KMS-11 (cell line): ENCODE measurements at regions not wholly inside any gene's neighbourhood (a gene's known extent, or its start where the extent isn't known, plus 50 kb on each side); places are given as distances from the start of the nearest gene placed in this dataset.

Experiments used
- H2AFZ ChIP-seq: fragments of 200-600 bp; sonication (generic); 2 replicates; pipeline ENCODE4 v1.6.1; 2016; ENCODE audit warnings: antibody characterized with exemption, mixed run types, low read depth
- H3K27ac ChIP-seq: fragments of 200-600 bp; sonication (generic); 2 replicates; pipeline ENCODE4 v1.6.1; 2016; ENCODE audit warnings: mild to moderate bottlenecking, mixed run types
- H3K27me3 ChIP-seq: fragments of 200-600 bp; sonication (generic); 2 replicates; pipeline ENCODE4 v1.6.1; 2017; ENCODE audit warnings: mild to moderate bottlenecking, low read depth, mixed run types, moderate library complexity; ENCODE audit not compliant: insufficient read depth
- H3K36me3 ChIP-seq: fragments of 200-600 bp; sonication (generic); 2 replicates; pipeline ENCODE4 v1.6.1; 2017; ENCODE audit warnings: mild to moderate bottlenecking, mixed run types; ENCODE audit not compliant: insufficient read depth
- H3K4me1 ChIP-seq: fragments of 200-600 bp; sonication (generic); 2 replicates; pipeline ENCODE4 v1.6.1; 2016; ENCODE audit warnings: mild to moderate bottlenecking, low read depth, mixed run types; ENCODE audit not compliant: poor library complexity, severe bottlenecking
- H3K4me2 ChIP-seq: fragments of 200-600 bp; sonication (generic); 2 replicates; pipeline ENCODE4 v1.7.0; 2016; ENCODE audit warnings: mild to moderate bottlenecking, mixed run types
- H3K4me3 ChIP-seq: fragments of 200-600 bp; sonication (generic); IDR thresholded peaks from 2 replicates; pipeline ENCODE4 v1.6.1; 2017; ENCODE audit warnings: low read depth, low read length, mixed read lengths; ENCODE audit not compliant: insufficient read depth
- H3K79me2 ChIP-seq: fragments of 200-600 bp; sonication (generic); 2 replicates; pipeline ENCODE4 v1.6.1; 2016; ENCODE audit warnings: low read depth, mixed run types; ENCODE audit not compliant: insufficient read depth
- H3K9ac ChIP-seq: fragments of 200-600 bp; sonication (generic); 2 replicates; pipeline ENCODE4 v1.6.1; 2016; ENCODE audit warnings: mild to moderate bottlenecking, mixed run types
- H4K20me1 ChIP-seq: fragments of 200-600 bp; sonication (generic); 2 replicates; pipeline ENCODE4 v1.6.1; 2016; ENCODE audit warnings: mild to moderate bottlenecking, mixed run types; ENCODE audit not compliant: insufficient read depth
- CTCF ChIP-seq: fragments of 200-600 bp; sonication (generic); conservative IDR thresholded peaks from 2 replicates; pipeline ENCODE4 v1.6.1; 2017; ENCODE audit warnings: low read depth, mild to moderate bottlenecking, antibody characterized with exemption, low read length, moderate library complexity, mixed read lengths

DNA sequence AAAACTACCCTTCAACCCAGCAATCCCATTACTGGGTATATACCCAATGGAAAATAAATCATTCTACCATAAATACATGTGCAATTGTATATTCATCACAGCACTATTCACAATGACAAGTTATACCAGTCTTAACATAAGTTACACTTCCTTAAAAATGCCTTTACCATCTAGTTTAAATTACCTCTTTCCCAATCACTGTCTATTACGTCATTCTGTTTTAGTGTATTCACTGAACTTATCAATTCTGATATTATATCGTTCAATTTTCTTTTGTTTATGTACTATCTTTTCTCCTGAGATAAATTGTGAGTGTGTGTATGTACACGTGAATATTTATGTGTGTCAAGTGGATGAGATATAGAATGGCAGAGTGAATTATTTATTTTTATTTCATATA lies 1416.8 kb downstream of the OLFM4 start:
- Histone ChIP-seq H3K9ac (no peak overlapping the region), H3K36me3 (no peaks in the 10 kb centered on the region), H3K4me1 (no peaks in the 10 kb centered on the region), H4K20me1 (no peaks in the 10 kb centered on the region), H3K4me3 (no peak overlapping the region), H3K27ac (no peak overlapping the region), H3K27me3 (no peaks in the 10 kb centered on the region), H2AFZ (no peak overlapping the region), H3K79me2 (no peaks in the 10 kb centered on the region), H3K4me2 (no peak overlapping the region)
- no peak for TF ChIP-seq CTCF

DNA sequence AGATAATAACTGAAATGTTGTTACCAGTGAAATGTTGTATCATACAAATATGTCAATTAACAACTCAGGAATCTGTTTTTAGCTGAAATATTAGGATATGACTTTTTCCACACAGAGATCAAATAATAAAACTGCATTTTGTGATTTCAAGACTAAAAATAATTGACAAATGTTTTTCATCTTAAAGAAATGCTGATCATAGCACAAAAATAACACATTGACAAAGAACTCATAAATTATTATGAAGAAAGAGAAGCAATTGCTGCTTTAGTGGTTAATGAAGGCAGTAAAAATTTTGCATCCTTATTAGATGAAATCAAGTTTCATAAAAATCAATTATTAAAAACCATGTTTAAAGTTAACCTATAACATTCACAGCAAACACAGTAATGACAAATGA lies 1417.3 kb downstream of the OLFM4 start:
- Histone ChIP-seq H3K27ac (no peak overlapping the region), H3K9ac (no peak overlapping the region), H3K27me3 (no peaks in the 10 kb centered on the region), H3K4me3 (no peak overlapping the region), H3K4me1 (no peaks in the 10 kb centered on the region), H4K20me1 (no peaks in the 10 kb centered on the region), H2AFZ (no peak overlapping the region), H3K79me2 (no peaks in the 10 kb centered on the region), H3K4me2 (no peak overlapping the region), H3K36me3 (no peaks in the 10 kb centered on the region)
- TF ChIP-seq CTCF = no peak

GRCh38 chr13:54449922-54450321 lies 1421.3 kb downstream of the OLFM4 start:
- Histone ChIP-seq H3K27me3 (no peaks in the 10 kb centered on the region), H3K36me3 (no peaks in the 10 kb centered on the region), H3K27ac (no peak overlapping the region), H3K79me2 (no peaks in the 10 kb centered on the region), H3K4me3 (no peak overlapping the region), H3K4me2 (no peak overlapping the region), H2AFZ (no peak overlapping the region), H3K9ac (no peak overlapping the region), H4K20me1 (no peaks in the 10 kb centered on the region), H3K4me1 (no peaks in the 10 kb centered on the region)
- 0 out of 2 replicates have a peak, but pooled peaks have one; percentile 15 for TF ChIP-seq CTCF

DNA sequence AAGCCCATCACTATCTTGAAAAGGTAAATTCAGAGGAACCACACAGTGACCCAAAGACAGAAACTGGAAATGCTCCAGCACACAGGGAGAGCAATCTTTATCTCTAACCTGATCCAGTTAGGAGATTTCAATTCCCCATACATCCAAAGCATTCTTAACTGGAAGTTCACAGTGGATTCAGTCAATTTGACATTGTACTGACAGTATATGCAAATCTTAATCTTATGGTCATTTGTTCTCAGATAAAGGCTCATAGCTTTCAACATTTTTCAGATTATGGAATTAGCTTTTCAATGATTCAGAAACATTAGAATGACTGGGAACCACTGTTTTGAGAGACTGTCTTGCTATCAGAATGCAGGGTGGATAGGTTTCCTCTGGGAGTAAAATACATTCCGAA lies 1455.6 kb downstream of the OLFM4 start:
- H2AFZ ChIP-seq = no peak overlapping the region
- H3K4me2 ChIP-seq = no peak overlapping the region
- H3K36me3 ChIP-seq = no peaks in the 10 kb centered on the region
- no peak overlapping the region for H3K9ac ChIP-seq
- H3K4me3 ChIP-seq = no peak overlapping the region
- H4K20me1 ChIP-seq = no peaks in the 10 kb centered on the region
- no peaks in the 10 kb centered on the region for H3K4me1 ChIP-seq
- no peak overlapping the region for H3K27ac ChIP-seq
- H3K79me2 ChIP-seq = no peaks in the 10 kb centered on the region
- H3K27me3 ChIP-seq = no peaks in the 10 kb centered on the region
- no peak for TF ChIP-seq CTCF
